NCI-H2196 treated with DMSO at 0.1 percent for 48 hours (cell line): ENCODE measurements at regions not wholly inside any gene's neighbourhood (a gene's known extent, or its start where the extent isn't known, plus 50 kb on each side); places are given as distances from the start of the nearest gene placed in this dataset.

Experiments
- DNase-seq: peaks from one replicate; lab custom pipeline; 2025; ENCODE audit not compliant: unreplicated experiment; lab: John Stamatoyannopoulos, UW

GRCh38 chr18:37948471-37948870, 382.9 kb upstream of the CELF4 start:
- DNase-seq, result no peak

GRCh38 chr18:37946324-37946723, 380.7 kb upstream of the CELF4 start:
- DNase-seq, result no peak

- no peak for DNase-seq
Measured at GRCh38 chr18:37944700-37945270, 379.2 kb upstream of the CELF4 start.

GRCh38 chr18:37937287-37937686, 371.7 kb upstream of the CELF4 start:
- DNase-seq, result no peak

GRCh38 chr18:37935086-37935485, 369.5 kb upstream of the CELF4 start:
- DNase-seq, result no peak

- DNase-seq, result no peak
Measured at GRCh38 chr18:37930640-37931039, 365.0 kb upstream of the CELF4 start.

- no peak for DNase-seq
Measured at GRCh38 chr18:37922162-37922561, 356.6 kb upstream of the CELF4 start.

- DNase-seq, result no peak
Measured at GRCh38 chr18:37920865-37921264, 355.3 kb upstream of the CELF4 start.

- no peak for DNase-seq
Measured at GRCh38 chr18:37913051-37913450, 347.5 kb upstream of the CELF4 start.

GRCh38 chr18:37902344-37902743, 336.7 kb upstream of the CELF4 start:
- DNase-seq, result no peak

GRCh38 chr18:37900326-37900725, 334.7 kb upstream of the CELF4 start:
- no peak for DNase-seq

- no peak for DNase-seq
Measured at GRCh38 chr18:37889963-37890362, 324.4 kb upstream of the CELF4 start.

- DNase-seq, result no peak
Measured at GRCh38 chr18:37874721-37875120, 309.1 kb upstream of the CELF4 start.

GRCh38 chr18:37873416-37873815, 307.8 kb upstream of the CELF4 start:
- no peak for DNase-seq

GRCh38 chr18:37872562-37872961, 307.0 kb upstream of the CELF4 start:
- DNase-seq, result no peak

- no peak for DNase-seq
Measured at GRCh38 chr18:37871561-37871960, 306.0 kb upstream of the CELF4 start.

- no peak for DNase-seq
Measured at GRCh38 chr18:37869051-37869450, 303.5 kb upstream of the CELF4 start.

GRCh38 chr18:37864122-37864521, 298.5 kb upstream of the CELF4 start:
- DNase-seq, result no peak

GRCh38 chr18:37861981-37862380, 296.4 kb upstream of the CELF4 start:
- no peak for DNase-seq

GRCh38 chr18:37854396-37854795, 288.8 kb upstream of the CELF4 start:
- DNase-seq, result no peak

GRCh38 chr18:37853706-37854105, 288.1 kb upstream of the CELF4 start:
- no peak for DNase-seq

- DNase-seq, result no peak
Measured at GRCh38 chr18:37852464-37852863, 286.9 kb upstream of the CELF4 start.

- DNase-seq, result no peak
Measured at GRCh38 chr18:37847544-37847943, 281.9 kb upstream of the CELF4 start.

GRCh38 chr18:37846996-37847395, 281.4 kb upstream of the CELF4 start:
- DNase-seq, result no peak
